ENCODE measurements at regions not wholly inside any gene's neighbourhood (a gene's known extent, or its start where the extent isn't known, plus 50 kb on each side); places are given as distances from the start of the nearest gene placed in this dataset.

DNA sequence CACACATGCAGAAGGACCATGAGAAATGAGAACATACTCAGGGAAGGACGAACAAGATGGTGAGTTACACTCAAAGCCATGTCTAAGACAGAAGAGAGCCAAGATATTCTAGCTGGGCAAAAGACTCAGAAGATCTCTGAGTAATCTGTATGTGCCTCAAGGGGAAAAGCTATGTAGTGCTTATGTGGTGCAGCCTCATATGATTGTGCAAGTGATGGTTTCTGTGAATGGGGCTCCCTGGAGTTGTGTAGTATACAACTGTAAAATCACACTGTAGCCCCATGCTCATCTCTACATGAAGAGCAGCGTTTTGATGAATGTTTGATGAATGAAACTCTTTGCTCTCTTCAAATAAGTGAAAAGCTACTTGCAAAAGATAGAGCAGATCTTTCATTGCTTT lies 57.5 kb downstream of the OSR1 start:
- DNase-seq = no peak

DNA sequence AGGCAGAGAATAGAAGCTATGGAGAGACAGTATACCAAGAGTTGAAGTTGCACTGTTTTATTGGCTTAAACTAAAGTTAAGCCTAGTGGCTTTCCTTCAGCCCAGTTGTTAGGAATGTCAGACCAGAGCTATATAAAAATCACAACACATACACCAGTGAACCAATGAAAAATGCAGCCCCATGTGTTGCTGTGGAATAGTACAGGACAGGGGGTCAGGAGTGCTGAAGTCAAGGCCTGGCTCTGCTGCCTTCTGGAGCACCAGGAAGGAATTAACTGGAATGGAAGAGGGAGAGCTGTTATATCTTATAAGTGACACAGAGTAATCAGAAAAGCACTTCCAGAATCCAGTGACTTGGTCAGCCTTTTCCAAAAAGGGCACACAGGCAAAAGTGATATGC lies 58.9 kb downstream of the OSR1 start:
- no peak for DNase-seq

DNA sequence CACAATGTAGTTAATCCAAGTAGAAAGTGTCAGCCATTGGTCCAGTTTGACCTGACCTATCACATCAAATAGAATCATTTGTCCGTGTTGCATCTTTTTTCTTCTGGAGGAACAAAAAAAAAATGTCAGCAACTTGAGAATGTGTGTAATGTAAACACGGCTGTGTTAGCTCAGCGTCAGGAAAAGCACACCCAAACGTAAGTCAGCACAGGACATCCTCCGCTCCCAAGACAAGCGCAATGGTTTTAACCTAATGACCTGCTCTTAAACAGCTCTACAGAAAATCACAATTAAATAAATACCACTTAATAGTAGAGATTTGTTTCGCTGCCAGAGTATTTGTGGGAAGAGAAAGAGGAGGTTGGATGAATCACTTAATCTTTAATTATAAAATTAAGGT lies 59.4 kb downstream of the OSR1 start:
- no peak for DNase-seq

DNA sequence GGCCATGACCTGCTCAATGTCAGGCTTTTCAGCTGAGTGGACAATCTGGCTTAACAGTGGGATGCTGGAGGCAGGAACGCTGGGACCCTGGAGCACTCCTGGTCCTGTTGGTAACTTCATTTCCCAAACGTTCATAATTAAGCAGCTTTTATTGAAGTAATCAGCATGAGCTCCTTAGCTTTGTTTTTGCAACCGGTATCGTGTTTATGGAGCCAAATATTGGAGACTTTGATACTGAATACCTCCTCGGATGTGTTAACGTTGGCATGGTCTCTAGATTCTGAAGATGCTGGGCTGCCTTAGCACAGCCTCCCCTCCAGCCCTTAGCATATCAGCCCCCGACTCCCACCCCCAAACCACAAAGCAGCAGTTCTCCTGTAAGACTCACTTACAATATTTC lies 60.7 kb downstream of the OSR1 start:
- no peak for DNase-seq

DNA sequence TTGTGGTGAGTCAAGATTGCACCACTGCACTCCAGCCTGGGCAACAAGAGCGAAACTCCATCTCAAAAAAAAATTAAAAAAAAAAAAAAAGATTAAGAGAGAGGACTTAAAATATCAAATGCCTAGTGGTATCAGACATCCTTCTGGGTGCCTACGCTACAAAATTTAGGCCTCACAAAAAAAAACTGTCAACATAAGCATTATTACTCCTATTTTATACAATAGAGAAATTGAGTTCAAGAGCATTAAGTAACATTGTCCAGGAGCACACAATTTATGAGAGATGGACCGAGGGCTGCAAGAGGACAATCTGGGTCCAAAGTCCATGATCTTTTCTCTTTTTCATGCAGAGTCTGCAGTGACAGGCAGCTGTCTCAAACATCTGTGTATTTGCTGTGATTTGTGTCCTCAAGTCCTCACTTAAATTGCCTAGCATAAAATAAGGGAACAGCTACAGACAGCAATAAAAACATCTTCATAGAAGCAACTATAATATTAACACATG lies 62.4 kb downstream of the OSR1 start:
- DNase-seq = no peak

DNA sequence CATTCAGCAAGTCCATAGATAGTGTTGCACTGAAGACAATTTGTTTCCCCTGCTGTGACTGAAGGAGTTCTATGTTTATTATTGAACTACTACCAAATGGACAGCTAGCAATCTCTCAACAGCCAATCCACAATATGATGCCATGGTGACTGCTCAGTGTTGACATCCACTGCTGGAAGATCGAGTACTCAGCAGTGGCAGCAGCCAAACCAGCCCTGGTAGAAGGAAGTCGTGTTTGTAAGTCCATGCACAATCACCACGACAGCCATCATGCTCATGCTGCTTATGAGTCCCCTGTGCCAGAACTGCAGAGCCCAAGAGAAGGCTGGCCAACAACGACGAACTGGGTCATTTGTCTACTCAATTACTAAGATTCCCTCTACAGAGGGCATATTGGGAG lies 66.4 kb downstream of the OSR1 start:
- no peak for DNase-seq

DNA sequence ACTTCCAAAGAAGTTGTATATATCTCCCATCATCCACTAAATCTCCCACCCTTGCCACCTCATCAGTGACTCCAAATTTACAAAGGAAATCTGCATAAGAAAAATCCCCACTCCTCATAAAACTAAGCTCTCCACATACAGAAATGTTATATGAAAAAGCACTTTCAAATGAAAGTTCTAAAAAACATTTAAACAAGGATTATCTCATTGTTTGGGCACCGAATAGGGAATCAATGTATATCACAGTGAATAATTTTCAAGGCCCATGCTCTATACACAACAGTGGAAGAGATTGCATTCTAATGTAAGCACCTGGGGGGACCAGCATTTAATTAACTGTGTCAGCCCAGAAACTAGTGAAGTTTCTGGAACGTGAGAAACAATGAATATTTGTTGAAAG lies 70.1 kb downstream of the OSR1 start:
- DNase-seq = no peak

DNA sequence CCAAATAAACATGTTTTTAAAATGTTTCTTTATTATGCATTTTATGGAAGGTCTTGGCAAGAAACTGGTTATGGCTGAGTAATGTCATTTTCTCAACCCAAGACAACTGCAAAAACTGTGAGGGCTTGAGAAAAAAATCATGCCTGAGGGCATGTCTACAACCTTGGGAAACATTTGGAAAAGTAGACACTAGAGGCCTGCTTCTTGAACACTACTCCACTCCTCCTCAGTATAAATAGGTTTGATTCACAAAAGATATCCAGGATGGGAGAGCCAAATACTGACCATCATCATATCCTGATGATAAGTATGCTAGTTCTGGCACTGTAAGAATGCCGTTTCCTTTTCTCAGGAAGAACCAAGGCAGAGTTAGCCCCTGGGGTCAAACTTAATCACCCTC lies 71.1 kb downstream of the OSR1 start:
- DNase-seq = no peak

DNA sequence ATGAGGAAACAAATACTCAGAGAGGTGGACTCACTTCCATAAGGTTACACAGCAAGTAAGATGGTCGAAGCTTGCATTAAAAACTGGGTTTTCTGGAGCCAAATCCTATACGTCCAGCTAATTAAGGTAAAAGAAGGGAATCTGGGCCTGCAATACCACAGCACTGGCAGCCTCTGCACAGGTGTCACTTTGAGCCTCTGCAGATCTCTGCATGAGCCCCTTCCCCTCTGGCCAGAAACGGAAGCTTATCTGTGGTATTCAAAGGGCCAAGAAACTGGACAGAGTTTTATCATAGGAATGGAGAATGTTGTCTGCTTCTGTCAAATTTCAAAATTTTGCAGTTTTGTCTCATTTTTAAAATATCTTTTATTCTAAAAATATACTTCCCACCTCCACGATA lies 76.1 kb downstream of the OSR1 start:
- DNase-seq = no peak

DNA sequence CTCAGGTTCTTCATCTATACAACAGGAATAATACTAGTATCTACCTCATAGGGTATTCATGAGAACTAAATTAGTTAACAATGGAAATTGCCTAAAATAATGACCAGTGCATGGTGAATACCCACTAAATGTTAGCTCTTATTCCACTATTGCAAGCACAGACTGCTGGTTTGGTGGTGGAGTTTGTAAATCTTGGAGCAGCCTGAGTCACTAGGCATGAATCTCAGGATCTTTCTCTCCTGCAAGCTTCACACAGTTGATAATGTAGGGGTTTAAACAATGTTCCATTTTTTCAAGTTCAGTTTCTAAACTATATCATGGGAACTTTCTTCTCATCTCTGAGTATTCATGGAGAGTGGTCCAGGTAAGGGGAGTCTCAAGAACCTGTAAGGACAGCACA lies 84.0 kb downstream of the OSR1 start:
- no peak for DNase-seq

DNA sequence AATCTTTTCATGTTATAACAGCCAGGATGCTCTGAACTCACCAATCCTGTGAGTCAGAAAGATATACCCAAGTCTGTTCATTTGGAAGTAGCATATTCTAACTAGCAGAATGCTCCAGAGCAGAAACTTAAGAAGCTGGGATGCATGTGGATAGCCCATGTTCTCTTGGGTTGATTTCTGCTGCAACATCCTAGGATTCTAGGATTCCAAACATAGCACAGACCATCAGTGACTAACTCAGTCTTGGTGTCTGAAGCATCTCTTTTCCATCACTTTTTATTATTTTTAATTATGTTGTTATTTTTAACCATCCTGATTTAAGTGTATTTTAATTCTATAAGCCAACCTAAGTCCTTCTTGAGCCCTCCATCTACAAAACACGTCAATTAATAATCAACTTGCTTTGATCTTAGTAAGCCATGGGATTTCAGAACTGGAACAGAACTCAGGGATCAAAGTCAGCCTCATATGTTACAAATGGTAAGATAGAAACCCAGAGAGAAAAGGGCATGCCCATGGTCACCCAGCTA lies 85.4 kb downstream of the OSR1 start:
- DNase-seq = no peak

DNA sequence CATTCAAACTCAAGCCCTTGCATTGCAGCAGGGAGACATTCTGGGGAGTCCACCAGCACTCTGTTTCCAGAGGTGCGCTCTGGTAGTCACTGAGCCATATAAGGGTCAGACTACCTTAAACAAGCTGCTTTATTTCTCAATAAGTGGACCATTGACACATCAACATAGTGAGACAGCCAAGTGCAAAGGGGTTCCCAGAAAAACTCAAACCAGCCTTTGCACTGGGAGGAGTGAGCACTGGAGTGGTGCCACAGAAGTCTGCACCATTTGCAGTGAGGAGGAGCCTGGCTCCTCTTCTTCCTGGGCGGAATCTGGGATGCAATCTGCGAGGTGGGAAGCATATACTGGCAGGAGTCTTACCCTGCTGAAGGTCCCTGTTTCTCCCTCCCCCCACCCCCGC lies 86.4 kb downstream of the OSR1 start:
- no peak for DNase-seq

DNA sequence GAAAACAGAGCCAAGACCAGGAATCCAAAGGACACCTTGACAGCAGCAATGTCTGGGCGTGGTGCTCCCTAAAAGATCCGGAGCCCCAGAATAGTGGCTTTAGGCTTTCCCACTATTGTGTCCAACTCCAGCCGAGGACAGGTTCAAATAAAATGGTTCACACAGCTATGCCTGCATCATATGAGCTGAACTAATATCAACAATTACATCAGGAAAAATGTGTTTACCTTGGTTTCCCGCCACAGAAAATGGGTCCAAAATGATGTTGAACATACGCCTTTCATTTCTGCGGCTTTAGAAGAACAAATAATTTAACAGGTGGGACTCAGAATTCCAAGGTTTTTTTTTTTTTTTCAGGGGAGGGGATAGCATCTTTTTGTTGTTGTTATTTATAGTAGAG lies 93.6 kb downstream of the OSR1 start:
- no peak for DNase-seq

DNA sequence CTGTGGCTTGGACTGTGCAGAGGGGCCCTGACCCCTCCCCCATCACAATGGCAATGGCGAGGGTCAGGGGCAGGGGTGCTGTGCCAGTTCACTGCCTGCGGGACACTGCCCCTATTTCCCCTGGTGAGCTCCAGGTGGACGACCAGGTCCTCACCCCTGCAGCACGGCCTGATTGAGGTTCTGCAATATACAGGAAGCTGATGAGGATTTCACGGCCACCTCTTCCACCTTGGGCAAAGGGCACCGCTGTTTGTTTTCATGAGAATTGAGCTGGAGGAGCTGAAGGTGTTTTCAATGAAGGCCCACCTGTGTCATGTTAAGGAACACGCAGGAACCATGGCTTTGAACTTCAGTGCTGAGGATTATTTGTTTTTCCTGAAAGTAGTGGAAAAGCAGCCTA lies 96.3 kb downstream of the OSR1 start:
- DNase-seq = no peak

DNA sequence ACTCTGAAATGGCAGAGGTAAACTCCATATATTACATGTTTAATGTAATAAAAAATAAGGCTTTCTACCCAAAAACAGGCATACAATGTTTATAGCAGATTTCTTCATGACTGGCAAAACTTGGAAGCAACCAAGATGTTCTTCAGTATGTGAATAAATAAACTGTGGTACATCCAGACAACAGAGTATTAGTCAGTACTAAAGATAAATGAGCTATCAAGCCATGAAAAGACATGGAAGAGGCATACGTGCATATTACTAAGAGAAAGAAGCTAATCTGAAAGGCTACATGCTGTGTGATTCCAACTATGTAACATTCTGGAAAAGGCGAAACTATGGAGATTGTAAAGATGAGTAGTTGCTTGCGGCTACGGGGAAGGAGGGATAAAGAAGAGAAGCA lies 97.4 kb downstream of the OSR1 start:
- no peak for DNase-seq

DNA sequence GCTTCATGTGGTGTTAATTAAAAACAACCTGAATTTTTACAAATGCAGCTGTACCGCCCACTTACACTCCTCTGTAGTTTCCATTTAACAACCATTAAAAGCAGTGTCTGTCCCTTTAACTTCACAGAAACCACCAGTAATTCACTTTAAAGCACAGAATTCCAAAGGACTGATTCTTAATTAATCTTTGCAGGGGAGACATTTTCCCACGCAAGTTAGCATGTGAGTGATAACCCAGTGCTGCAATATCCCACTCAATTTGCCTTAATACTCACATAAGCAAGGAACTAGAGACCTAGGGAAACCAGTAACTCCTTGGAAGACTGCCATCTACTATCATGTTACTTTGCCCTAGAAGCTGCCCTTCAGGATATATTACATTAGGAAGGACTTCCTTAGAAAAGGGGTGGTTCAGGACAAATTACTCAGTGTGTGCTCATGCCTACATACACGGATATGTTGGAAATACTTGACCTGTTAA lies 102.3 kb downstream of the OSR1 start:
- no peak for DNase-seq

DNA sequence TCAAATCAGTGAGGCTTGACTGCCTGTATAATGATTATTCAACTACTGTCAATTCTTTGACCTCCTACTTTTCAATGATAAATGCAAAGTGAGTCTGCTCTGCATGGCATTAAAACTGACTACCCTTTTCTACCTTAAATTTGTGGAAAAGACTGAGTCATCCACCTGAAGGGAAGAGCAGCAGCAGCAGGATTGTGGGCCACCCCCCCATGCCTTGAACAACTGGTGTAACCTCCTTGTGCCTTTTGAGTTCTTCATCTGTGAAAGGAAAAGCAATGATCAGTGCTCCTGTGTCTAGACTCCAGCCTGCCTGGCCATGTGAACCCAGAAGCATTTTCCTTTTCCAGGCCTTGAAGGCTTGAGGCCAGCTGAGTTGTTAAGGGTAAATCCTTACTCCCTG lies 102.9 kb downstream of the OSR1 start:
- no peak for DNase-seq

DNA sequence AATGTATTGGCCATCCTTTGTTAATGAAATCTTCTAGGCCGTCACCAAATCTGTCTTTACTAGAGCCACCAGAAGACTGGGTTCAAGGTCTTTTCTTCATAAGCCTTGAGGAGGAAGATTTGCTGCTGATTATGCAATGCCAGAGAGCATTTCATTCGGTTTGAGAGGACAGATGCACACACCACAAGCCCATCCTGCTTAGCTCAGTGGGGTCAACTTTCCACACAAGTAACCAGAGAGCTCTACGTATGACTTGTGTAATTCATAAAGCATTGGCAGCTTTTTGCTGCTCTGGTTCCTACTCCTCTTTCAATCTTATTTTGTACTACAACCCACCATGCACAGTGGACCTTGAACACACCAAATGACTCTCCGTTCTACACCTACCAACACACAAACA lies 106.9 kb downstream of the OSR1 start:
- no peak for DNase-seq

DNA sequence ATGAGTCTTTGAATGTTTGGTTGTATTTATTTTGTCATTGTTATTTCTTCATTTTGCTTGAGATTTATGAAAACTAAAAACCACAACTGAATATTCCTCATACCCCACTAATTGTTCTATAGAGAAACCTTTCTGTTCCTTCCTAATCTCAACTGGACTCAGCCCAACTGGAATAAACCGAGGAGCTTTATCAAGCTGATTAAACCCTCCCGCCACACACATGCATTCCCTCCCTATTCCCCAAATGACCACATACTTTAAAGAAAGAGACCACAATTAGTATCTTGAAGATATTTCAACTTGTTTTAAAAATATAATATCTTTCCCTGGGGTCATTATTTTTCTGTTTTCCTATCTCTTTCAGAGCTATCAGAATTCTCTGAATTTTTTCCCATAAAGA lies 107.5 kb downstream of the OSR1 start:
- no peak for DNase-seq

DNA sequence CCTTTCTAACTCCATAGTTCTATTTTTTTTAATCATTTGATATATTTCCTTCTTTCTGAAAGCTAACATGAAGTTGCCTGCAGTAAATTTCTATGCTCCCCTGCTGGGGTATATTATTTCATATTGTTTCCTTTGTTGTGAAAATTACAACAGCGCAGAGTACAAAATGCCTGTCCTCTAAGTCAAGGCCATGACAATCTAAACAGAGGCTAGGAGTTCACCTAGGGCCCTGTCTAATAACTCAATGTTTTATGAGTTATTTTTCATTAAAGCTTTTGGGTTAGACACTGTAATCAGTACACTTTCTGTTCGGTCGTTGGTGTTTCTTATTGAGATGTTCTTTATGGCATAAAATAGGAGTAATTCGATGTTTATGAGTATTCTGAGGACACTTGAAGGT lies 111.2 kb downstream of the OSR1 start:
- DNase-seq = no peak

DNA sequence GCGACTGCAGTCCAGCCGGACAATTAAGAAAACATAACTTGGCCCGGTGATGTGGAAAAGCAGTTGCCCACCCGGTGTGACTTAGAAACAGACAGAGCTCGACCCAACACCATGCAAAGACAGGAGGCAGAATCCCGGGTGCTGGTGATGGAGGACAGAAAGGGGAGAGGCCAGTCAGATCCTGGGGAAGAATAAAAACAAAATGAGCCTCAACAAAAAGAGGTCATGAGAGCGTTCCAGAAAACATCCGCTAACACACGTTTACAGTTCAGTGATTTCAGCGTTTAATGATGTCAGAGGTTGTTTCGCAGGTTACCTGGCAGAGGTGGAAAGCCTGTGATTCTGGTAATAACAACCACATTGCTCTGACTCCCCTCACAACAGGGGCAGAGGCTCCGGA lies 111.9 kb downstream of the OSR1 start:
- DNase-seq = no peak

DNA sequence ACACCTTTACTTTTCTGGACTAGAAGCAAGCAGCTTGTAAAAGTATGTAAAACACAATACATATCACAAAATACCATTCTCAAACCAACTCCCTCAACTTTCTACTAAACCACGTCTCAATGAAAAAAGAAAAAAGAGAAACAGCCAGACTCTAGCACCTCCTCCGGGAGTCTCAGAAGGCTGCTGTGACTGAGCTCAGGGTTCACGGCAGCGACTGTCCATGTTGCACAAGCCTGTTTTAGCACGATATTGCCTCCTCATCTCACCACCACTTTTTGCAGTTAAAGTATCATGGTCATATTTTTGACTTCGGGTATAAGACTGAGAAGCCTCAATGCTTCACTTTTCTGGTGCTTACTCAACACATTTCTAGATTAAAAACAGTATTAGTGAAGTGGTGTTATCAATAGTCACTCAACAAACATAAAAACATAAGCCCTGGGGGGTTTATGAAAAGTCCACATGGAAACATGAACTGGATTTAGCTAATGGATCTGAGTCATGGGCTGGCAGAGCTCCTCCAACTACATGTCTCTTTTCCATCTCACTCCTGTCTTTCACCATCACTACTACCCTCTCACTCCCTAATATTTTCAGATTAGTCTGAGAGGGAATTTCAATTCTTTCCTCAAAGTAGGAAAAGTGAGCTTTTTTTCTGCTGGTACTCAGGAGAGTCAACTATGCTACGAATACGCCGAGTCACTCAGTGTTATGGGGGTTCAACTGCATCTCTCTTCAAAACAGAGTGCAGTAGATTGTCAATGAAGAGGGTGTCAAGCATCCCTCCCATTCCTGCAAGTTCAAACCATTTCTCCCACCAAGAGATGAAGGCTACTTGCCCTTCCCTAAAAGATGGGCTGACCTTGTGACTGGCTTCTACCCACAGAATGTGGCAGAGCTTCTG lies 113.7 kb downstream of the OSR1 start:
- no peak for DNase-seq

DNA sequence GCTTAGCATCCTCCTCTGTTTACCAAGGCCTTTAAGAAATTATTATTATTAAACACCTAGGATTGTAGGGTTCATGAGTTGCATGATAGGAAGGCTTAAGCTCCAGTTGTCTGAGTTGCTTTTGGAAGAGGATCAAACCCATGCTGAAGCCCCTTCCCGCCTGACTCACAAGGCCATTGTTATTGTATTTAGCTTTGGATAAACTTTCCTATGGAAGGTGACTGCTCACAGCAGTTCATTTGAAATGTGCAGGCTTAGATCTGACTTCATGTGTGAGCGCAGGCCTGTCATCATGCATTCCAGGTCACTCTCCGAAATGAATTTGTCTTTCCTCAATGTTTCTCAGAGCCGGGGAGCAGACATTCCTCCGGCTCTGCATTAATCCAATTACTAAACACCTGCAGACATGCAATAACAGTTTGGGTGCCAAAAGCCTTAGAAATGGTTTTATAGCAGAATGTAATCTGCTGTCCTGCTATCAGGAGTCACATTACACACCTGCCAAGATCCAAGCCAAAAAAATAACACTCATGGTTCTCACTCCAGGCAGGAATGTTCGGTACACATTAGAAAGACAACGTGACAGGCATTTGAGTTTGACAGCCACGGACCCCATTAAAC lies 119.9 kb downstream of the OSR1 start:
- DNase-seq = no peak

DNA sequence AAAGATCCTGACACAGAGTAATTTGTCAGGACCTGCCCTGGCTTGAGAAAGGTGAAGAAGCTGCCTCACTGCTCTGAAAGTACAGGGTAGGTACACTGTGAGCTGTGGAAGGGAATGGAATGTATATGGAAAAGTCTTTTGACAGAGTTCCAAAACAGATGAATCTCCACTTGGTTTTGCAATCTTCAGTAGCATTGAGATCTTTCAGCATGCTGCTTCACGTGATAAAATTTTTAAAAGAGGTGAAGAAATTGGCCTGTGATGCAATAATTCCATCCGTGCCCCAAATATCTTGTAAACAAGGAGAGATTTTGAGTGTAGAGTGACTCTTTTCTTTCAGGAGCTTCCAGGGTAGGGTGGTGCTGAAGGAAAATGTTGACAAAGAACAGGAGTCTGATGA lies 123.1 kb downstream of the OSR1 start:
- DNase-seq = no peak

All from NCI-H187 (cell line).